AG04450 (cell line): ENCODE measurements at regions not wholly inside any gene's neighbourhood (a gene's known extent, or its start where the extent isn't known, plus 50 kb on each side); places are given as distances from the start of the nearest gene placed in this dataset.

Source experiments
- CTCF ChIA-PET: fragments of 300-600, 350-600 bp; formaldehyde crosslinking; extraction: SDS; loops from one replicate; lab custom pipeline; 2022; ENCODE audit warnings: antibody characterized with exemption, inconsistent platforms; lab: Charles Lee
- POLR2A ChIA-PET: fragments of 350-600 bp; formaldehyde crosslinking; extraction: SDS; loops from one replicate; lab custom pipeline; 2021; ENCODE audit warnings: antibody characterized with exemption, inconsistent platforms; lab: Yijun Ruan, JAX
- DNase-seq: peaks from one replicate; pipeline ENCODE4 v3.0.0-alpha.2; 2011; ENCODE audit warnings: low read depth, low spot score
- H3K27ac ChIP-seq: one replicate; pipeline ENCODE4 v1.5.1; 2012; ENCODE audit warnings: low read depth, low read length, control low read depth
- H3K27me3 ChIP-seq: one replicate; pipeline ENCODE4 v1.6.0; 2012; ENCODE audit warnings: low read length; ENCODE audit not compliant: control insufficient read depth, insufficient read depth
- H3K4me3 ChIP-seq: 2 replicates; pipeline ENCODE4 v1.5.1; 2011; ENCODE audit warnings: mild to moderate bottlenecking, low read depth, low read length, control low read depth
- H3K9me3 ChIP-seq: 2 replicates; pipeline ENCODE4 v1.5.1; 2012; ENCODE audit warnings: low read length; ENCODE audit not compliant: control insufficient read depth, insufficient read depth
- TF ChIP-seq, protein P1 (sequence below): IDR thresholded peaks from 2 replicates; pipeline ENCODE4 v1.5.1; 2011; ENCODE audit warnings: low read depth, low read length, control low read depth, inconsistent platforms

DNA sequence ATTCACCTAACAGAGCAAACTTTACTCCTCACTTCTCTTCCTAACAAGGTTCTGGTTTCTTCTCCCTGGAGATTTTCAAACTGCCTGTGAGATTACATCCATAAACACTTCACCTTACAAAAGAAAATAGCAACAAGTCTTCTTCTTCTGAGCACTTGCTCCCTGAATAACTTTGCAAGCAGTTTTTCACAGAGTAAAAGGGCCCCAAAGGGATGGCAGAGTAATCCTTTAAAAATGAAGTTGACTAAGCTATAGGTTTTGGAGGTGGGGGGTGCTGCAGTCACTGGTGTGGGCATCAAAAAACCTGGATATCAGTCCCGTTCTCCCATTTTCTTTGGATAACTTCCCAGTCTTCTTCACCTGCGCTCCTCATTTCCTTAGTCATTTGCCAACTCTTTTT lies 484.9 kb downstream of the MIAT start:
- TF ChIP-seq, protein P1, sequence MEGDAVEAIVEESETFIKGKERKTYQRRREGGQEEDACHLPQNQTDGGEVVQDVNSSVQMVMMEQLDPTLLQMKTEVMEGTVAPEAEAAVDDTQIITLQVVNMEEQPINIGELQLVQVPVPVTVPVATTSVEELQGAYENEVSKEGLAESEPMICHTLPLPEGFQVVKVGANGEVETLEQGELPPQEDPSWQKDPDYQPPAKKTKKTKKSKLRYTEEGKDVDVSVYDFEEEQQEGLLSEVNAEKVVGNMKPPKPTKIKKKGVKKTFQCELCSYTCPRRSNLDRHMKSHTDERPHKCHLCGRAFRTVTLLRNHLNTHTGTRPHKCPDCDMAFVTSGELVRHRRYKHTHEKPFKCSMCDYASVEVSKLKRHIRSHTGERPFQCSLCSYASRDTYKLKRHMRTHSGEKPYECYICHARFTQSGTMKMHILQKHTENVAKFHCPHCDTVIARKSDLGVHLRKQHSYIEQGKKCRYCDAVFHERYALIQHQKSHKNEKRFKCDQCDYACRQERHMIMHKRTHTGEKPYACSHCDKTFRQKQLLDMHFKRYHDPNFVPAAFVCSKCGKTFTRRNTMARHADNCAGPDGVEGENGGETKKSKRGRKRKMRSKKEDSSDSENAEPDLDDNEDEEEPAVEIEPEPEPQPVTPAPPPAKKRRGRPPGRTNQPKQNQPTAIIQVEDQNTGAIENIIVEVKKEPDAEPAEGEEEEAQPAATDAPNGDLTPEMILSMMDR, result no peak
- Histone ChIP-seq H3K4me3 (no peak overlapping the region), H3K27me3 (peaks cover 20% of the 10 kb centered on the region), H3K9me3 (no peaks in the 10 kb centered on the region), H3K27ac (no peak overlapping the region)
- no peak for DNase-seq
- POLR2A ChIA-PET, result no interaction called here
- CTCF ChIA-PET, result no interaction called here

DNA sequence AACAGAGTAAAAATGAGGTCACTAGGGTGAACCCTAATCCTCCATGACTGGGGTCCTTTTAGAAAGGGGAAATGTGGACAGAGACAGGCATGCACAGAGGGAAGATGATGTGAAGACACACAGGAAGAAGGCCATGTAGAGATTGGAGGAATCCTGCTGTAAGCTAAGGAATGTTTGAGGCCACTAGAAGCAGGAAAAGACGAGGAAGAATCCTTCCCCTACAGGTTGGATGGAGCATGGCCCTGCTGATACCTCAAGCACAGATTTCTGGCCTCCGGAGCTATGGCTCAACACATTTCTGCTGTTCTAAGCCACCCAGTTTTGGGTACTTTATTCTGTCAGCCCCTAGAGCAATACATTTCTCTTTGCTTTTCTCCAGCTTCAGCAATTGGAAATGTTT lies 486.9 kb downstream of the MIAT start:
- H3K9me3 ChIP-seq, result no peaks in the 10 kb centered on the region
- CTCF ChIA-PET, result no interaction called here
- peaks cover 23% of the 10 kb centered on the region for H3K27me3 ChIP-seq
- TF ChIP-seq, protein P1, result peak; percentile 26
- no peak for DNase-seq
- POLR2A ChIA-PET, result interaction anchor here (0.6 to 0.7 kb wide), 2 partner anchors 73 to 475 kb away, joined by 3 to 4 read pairs; no protein-coding TSS in a partner anchor
- no peak overlapping the region for H3K27ac ChIP-seq
- H3K4me3 ChIP-seq, result no peak overlapping the region

DNA sequence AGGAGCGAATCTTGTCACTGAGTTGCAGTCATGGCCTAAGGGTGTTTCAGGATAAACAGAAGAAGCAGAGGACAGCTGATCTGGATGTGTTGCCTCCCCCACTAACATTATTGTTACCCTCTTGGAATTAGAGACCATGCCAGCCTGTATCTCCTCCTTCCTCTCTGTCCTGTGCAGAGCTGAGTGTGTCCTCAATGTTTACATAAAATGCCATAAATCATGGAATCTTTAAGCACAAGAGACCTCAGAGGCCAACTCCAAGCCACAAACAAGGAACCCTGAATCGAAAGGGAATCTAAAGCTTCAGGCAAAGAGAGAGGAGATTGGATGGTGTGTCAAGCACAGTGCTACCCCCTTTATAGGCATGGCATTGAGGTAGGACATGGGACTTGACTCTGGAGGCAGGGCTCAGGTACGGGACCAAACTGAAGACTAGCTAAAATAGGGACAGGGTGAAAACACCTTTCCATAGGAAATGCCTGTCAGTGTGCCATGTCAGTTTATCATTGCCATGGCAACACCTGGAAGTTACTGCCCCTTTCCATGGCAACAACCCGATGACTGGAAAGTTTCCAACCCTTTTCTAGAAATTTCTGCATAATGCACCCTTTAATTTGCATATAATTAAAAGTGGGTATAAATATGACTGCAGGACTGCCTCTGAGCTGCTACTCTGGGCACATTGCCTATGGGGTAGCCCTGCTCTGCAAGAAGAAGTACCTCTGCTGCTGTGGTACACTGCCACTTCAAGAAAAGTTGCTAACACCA lies 489.7 kb downstream of the MIAT start:
- POLR2A ChIA-PET, result no interaction called here
- no peak for DNase-seq
- H3K27ac ChIP-seq, result no peak overlapping the region
- CTCF ChIA-PET, result no interaction called here
- peaks cover 15% of the 10 kb centered on the region for H3K27me3 ChIP-seq
- no peaks in the 10 kb centered on the region for H3K9me3 ChIP-seq
- no peak overlapping the region for H3K4me3 ChIP-seq
- TF ChIP-seq, protein P1, result no peak

DNA sequence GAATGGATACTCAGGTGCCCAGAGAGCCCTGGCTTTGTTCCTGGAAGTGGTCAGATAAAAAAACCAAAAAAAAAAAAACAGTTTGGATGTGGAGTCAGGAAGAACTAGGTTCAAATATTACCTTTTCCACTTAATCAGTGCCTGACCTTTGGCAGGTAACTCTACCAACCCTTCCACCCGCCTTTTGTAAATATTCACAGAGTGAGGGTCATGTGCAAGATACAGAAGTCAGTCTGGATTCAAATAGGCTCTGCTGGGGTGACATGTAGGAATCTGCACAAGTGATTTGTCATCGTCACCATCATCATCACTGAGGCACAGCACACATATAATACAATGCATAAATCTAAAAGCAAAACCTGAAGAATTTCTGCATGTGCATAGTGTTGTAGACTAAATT lies 490.7 kb downstream of the MIAT start:
- H3K4me3 ChIP-seq, result no peak overlapping the region
- TF ChIP-seq, protein P1, result no peak
- CTCF ChIA-PET, result no interaction called here
- no peaks in the 10 kb centered on the region for H3K9me3 ChIP-seq
- H3K27ac ChIP-seq, result no peak overlapping the region
- H3K27me3 ChIP-seq, result peaks cover 15% of the 10 kb centered on the region
- DNase-seq, result no peak
- POLR2A ChIA-PET, result no interaction called here

DNA sequence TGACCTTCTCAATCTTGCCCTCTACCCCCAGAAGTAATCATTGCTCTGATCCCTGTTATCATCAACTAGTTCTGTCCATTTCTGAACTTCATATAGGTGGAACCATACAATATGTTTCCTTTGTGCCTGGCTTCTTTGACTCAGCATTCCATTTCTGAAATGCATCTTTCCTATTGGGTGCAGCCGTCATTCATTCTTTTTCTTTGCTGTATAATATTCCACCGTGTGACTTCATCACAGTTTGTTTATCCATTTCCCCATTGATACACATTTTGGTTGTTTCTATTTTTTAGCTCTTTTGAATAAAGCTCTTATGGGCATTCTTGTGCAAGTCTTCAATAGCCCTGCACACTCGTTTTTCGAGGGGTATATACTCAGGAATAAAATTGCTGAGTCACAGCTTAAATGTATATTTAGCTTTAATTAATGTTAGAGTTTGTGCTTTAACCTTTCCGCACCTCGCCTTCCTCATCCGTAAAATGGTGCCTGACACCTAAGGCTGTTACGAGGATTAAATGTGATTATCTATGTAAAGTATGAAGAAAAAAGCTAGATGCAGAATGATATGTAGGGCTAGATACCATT lies 491.6 kb downstream of the MIAT start:
- no peak for DNase-seq
- no peak overlapping the region for H3K4me3 ChIP-seq
- CTCF ChIA-PET, result no interaction called here
- POLR2A ChIA-PET, result no interaction called here
- H3K9me3 ChIP-seq, result no peaks in the 10 kb centered on the region
- TF ChIP-seq, protein P1, result no peak
- H3K27ac ChIP-seq, result no peak overlapping the region
- peaks cover 11% of the 10 kb centered on the region for H3K27me3 ChIP-seq
